GM19395 (cell line): ENCODE measurements at regions not wholly inside any gene's neighbourhood (a gene's known extent, or its start where the extent isn't known, plus 50 kb on each side); places are given as distances from the start of the nearest gene placed in this dataset.

Experiments
- ATAC-seq: cut with Tn5 transposase; IDR thresholded peaks from one replicate; pipeline ENCODE4 v1.9.1; 2021; ENCODE audit warnings: mild to moderate bottlenecking, moderate library complexity; ENCODE audit not compliant: unreplicated experiment

GRCh38 chr1:8093221-8093980, 67.3 kb upstream of the ERRFI1 start:
- no peak for ATAC-seq

- ATAC-seq: no peak
Measured at GRCh38 chr1:8092657-8093056, 66.5 kb upstream of the ERRFI1 start.

GRCh38 chr1:8091691-8092090, 65.6 kb upstream of the ERRFI1 start:
- ATAC-seq: no peak

GRCh38 chr1:8090241-8090702, 64.2 kb upstream of the ERRFI1 start:
- ATAC-seq: no peak

GRCh38 chr1:8089535-8090228, 63.6 kb upstream of the ERRFI1 start:
- no peak for ATAC-seq

- ATAC-seq: no peak
Measured at GRCh38 chr1:8086055-8086454, 59.9 kb upstream of the ERRFI1 start.

- no peak for ATAC-seq
Measured at GRCh38 chr1:8084913-8085312, 58.8 kb upstream of the ERRFI1 start.

- ATAC-seq: no peak
Measured at GRCh38 chr1:8083739-8084484, 57.8 kb upstream of the ERRFI1 start.

GRCh38 chr1:8082945-8083344, 56.8 kb upstream of the ERRFI1 start:
- ATAC-seq: no peak

GRCh38 chr1:8078176-8078671, 52.1 kb upstream of the ERRFI1 start:
- ATAC-seq: no peak

- ATAC-seq: no peak
Measured at GRCh38 chr1:8077602-8078001, 51.5 kb upstream of the ERRFI1 start.

- ATAC-seq: no peak
Measured at GRCh38 chr1:8077120-8077573, 51.0 kb upstream of the ERRFI1 start.

GRCh38 chr1:8076176-8076575, 50.1 kb upstream of the ERRFI1 start:
- no peak for ATAC-seq
